Upper lobe of right lung (tissue), 1 donor: ENCODE measurements at regions not wholly inside any gene's neighbourhood (a gene's known extent, or its start where the extent isn't known, plus 50 kb on each side); places are given as distances from the start of the nearest gene placed in this dataset.

Experiments used
- ATAC-seq: fragments of 200-7000 bp; cut with Tn5 transposase; one replicate; pipeline ENCODE4 v1.9.1; 2020; ENCODE audit warnings: mild to moderate bottlenecking, moderate library complexity
- DNase-seq: peaks from one replicate; pipeline ENCODE4 v3.0.0-alpha.2; 2020
- H3K27ac ChIP-seq: fragments of 200-600 bp; one replicate; pipeline ENCODE4 v1.8.0; 2022
- H3K27me3 ChIP-seq: fragments of 200-600 bp; one replicate; pipeline ENCODE4 v1.8.0; 2022; ENCODE audit warnings: mild to moderate bottlenecking
- H3K36me3 ChIP-seq: fragments of 200-600 bp; one replicate; pipeline ENCODE4 v1.8.0; 2022
- H3K4me1 ChIP-seq: fragments of 200-600 bp; one replicate; pipeline ENCODE4 v1.8.0; 2022
- H3K4me3 ChIP-seq: fragments of 200-600 bp; one replicate; pipeline ENCODE4 v1.8.0; 2022; ENCODE audit warnings: mild to moderate bottlenecking
- H3K9me3 ChIP-seq: fragments of 200-600 bp; one replicate; pipeline ENCODE4 v1.8.0; 2022
- intact Hi-C: fragments of 100-400 bp; cut with DNase I; formaldehyde crosslinking; loops from one replicate; pipeline ENCODE4 v1.11.0; 2022
- TF ChIP-seq, protein P1 (sequence below): fragments of 200-600 bp; IDR thresholded peaks from one replicate; pipeline ENCODE4 v1.8.0; 2022; ENCODE audit warnings: antibody characterized with exemption
- donor health status: DM: no; HTN: yes; CAD: no; lungs with severe emphysema.

DNA sequence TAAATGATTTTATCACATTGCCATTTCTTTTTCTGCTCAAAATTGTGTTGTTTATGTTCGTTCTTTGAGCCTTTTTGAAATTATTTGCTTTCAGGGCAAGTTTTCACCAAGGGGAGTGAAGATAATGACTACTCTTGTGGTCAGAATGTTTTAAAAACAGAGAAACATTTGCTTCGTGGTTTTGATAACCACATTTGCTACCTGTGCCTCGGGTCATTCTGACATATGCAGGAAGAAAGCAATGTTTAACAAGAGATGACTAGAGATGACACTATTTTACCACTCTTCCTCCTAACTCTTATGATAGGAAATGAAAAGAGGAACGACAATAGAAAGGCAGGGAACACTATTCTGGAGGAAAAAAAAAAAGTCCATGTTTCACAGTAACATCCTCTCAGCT lies 1496.5 kb upstream of the GOT2 start:
- TF ChIP-seq, protein P1, sequence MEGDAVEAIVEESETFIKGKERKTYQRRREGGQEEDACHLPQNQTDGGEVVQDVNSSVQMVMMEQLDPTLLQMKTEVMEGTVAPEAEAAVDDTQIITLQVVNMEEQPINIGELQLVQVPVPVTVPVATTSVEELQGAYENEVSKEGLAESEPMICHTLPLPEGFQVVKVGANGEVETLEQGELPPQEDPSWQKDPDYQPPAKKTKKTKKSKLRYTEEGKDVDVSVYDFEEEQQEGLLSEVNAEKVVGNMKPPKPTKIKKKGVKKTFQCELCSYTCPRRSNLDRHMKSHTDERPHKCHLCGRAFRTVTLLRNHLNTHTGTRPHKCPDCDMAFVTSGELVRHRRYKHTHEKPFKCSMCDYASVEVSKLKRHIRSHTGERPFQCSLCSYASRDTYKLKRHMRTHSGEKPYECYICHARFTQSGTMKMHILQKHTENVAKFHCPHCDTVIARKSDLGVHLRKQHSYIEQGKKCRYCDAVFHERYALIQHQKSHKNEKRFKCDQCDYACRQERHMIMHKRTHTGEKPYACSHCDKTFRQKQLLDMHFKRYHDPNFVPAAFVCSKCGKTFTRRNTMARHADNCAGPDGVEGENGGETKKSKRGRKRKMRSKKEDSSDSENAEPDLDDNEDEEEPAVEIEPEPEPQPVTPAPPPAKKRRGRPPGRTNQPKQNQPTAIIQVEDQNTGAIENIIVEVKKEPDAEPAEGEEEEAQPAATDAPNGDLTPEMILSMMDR: no peak
- Histone ChIP-seq H3K4me1 (no peaks in the 10 kb centered on the region), H3K36me3 (no peaks in the 10 kb centered on the region), H3K9me3 (peaks cover 6% of the 10 kb centered on the region), H3K4me3 (no peak overlapping the region), H3K27me3 (no peaks in the 10 kb centered on the region), H3K27ac (no peak overlapping the region)
- ATAC-seq (no peak), DNase-seq (no peak)
- intact Hi-C loops: no loop called here

DNA sequence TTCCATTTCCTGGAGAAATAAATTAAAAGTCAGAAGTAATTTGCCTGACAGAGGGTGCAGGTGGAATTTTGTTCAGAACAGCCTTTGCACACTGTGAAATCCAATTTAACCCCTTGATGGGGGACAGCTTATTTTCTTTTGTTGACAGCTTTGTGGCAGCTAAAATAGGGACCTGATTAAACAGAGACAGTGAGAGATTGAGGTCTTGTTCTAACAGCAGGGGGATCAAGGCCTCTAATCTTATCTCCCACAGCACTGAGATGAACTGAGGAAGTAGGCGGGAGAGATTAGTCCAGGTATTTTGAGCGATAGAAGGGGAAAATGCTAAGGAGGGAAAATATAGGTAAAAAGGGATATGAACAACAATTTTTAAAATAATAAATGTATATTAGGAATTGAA lies 1491.4 kb upstream of the GOT2 start:
- no peaks in the 10 kb centered on the region for H3K36me3 ChIP-seq
- DNase-seq (no peak), ATAC-seq (no peak)
- no peaks in the 10 kb centered on the region for H3K27me3 ChIP-seq
- TF ChIP-seq, protein P1: no peak
- no peaks in the 10 kb centered on the region for H3K4me1 ChIP-seq
- intact Hi-C loops: no loop called here
- no peak overlapping the region for H3K27ac ChIP-seq
- H3K4me3 ChIP-seq: no peak overlapping the region
- H3K9me3 ChIP-seq: no peaks in the 10 kb centered on the region

DNA sequence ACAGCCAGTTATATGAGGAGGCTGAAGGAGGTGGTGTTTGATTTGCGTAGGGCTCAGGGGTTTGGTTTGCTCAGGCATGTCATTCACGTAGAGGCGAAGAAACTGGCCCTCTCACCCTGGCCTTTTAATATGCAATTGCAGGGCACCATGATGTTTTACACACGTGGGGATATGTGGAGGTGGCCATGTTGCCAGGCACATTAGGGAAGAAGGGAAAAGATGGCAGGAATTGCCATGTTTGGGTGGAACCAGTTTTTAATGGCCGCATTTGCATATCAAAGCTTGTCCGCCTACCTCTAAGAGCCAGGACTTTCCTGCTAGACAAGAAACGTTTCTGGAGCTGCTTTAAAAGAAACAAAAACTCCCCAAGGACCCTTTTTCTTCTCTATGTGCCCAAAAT lies 1483.7 kb upstream of the GOT2 start:
- TF ChIP-seq, protein P1: no peak
- no peak overlapping the region for H3K4me3 ChIP-seq

DNA sequence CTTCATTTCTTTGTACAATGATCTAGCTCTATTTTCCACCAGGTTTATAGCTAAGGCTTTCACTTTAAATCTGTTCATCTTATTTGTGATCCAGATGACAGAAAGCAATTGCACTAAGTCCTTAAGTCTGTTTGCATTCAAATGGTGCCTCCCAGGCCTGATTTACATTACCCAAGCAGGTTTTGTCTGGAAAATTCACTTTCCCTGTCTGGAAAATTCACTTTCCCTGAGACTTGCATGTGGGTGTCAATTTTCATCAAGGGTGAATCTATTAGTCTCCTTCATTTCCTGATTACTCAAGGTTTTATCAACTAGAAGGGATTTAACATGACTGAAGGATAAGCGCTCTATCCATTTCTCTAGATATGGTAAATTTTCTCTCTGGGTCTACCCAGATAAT lies 1480.2 kb upstream of the GOT2 start:
- Histone ChIP-seq H3K36me3 (no peaks in the 10 kb centered on the region), H3K27me3 (no peaks in the 10 kb centered on the region), H3K27ac (no peak overlapping the region), H3K4me1 (no peaks in the 10 kb centered on the region), H3K4me3 (no peak overlapping the region), H3K9me3 (no peaks in the 10 kb centered on the region)
- intact Hi-C loops: no loop called here
- TF ChIP-seq, protein P1: no peak
- DNase-seq: no peak
- no peak for ATAC-seq

More for the DNA sequence above, 1483.7 kb upstream of the GOT2 start:
- H3K27ac ChIP-seq: no peak overlapping the region
- no peaks in the 10 kb centered on the region for H3K27me3 ChIP-seq
- H3K9me3 ChIP-seq: no peaks in the 10 kb centered on the region
- intact Hi-C loops: no loop called here
- H3K36me3 ChIP-seq: no peaks in the 10 kb centered on the region
- DNase-seq (no peak), ATAC-seq (no peak)
- no peaks in the 10 kb centered on the region for H3K4me1 ChIP-seq

DNA sequence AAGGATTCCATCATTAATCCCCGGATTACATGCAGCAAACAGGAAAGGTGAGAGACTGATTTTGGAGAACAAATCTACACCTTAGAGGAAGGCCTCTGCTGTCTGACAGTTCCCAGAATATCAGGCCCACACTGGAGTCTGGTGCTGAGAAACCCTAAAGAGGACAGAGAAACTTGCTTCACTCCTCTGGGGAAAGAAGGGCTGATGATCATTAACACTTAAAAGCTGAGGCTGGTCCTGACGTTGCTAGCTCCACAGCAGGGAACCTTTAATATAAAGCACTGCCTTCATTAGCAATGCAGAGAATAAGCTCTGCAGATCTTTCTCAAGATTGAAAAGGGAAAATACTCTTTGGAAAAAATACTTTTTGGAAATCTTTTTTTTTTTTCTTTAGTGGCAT lies 1472.4 kb upstream of the GOT2 start:
- Histone ChIP-seq H3K27me3 (no peaks in the 10 kb centered on the region), H3K9me3 (no peaks in the 10 kb centered on the region), H3K4me3 (no peak overlapping the region), H3K27ac (no peak overlapping the region), H3K4me1 (no peaks in the 10 kb centered on the region), H3K36me3 (no peaks in the 10 kb centered on the region)
- DNase-seq (no peak), ATAC-seq (no peak)
- TF ChIP-seq, protein P1: no peak
- intact Hi-C loops: no loop called here

- no peak overlapping the region for H3K4me3 ChIP-seq
- H3K27me3 ChIP-seq: no peaks in the 10 kb centered on the region
- H3K27ac ChIP-seq: no peak overlapping the region
- DNase-seq (no peak), ATAC-seq (no peak)
- intact Hi-C loops: no loop called here
- H3K36me3 ChIP-seq: no peaks in the 10 kb centered on the region
- TF ChIP-seq, protein P1: no peak
- H3K4me1 ChIP-seq: no peaks in the 10 kb centered on the region
- no peaks in the 10 kb centered on the region for H3K9me3 ChIP-seq
Measured at GRCh38 chr16:60204181-60204580, 1470.1 kb upstream of the GOT2 start.
